ENCODE measurements at regions not wholly inside any gene's neighbourhood (a gene's known extent, or its start where the extent isn't known, plus 50 kb on each side); places are given as distances from the start of the nearest gene placed in this dataset.
A peak's percentile ranks its signal among the peaks of the same experiment; 100 is the strongest.

DNA sequence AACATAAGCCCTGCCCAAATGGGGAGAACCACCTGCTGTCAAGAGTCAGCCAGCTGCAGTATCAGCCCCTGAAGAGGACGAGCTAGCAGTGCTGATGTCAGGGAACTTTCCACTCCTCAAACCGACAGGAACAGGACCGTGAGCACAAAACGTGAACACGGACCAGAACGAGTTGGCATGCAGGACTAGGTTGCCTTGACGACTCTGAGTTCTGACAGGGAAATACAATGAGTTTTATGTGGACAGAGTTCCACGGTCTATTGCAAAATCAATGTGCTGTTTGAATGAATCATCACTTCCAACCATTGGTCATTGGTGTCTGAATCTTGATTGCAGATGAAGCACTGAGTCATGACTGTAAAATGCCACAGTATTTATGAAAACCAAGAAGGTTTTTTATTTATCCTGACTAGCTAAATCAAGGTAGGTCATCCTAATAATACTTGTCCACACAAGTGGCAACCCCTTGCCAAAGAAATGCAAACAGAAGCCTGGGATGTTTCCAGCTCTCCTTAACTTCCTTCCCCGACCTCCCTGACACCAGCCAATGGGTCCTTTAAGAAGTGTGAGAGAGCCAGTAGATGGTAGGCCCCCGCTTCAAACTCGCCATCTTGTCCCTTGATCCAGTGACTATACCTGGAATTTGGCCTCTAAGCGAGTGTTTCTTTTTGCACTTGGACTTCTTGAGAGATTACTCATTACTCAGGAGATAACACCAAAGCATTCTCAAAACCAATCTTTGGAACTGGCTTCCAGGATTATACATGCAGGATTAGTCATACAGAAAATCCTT is 119.6 kb downstream of the ASB7 start:
- DNase-seq: peak; percentile 97

- DNase-seq: no peak
Observed at GRCh38 chr15:100722551-100723314, 120.3 kb downstream of the ASB7 start.

GRCh38 chr15:100723315-100723801 is 121.0 kb downstream of the ASB7 start:
- no peak for DNase-seq

- peak; percentile 81 for DNase-seq
Observed at GRCh38 chr15:100725121-100726069, 123.0 kb downstream of the ASB7 start.

DNA sequence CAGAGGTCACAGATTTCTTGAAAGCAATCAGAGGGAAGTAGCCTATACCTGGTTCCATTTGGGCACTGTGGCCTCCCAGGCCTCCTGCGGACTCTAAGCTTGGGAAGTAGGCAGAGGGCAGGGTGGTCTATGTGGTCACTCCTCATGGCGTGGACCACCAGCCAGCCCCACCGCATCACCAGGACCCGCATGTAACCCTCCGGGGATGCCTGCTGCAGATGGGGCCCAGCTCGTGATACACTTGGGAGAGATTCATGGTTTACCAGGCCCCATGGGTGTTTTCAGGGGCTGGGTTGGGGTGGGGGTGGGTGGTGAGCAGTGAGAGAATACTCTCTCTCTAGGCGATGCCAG is 123.7 kb downstream of the ASB7 start:
- no peak for DNase-seq

GRCh38 chr15:100726421-100727190 is 124.2 kb downstream of the ASB7 start:
- peak; percentile 91 for DNase-seq

- DNase-seq: peak; percentile 49
Observed at GRCh38 chr15:100727291-100727851, 125.0 kb downstream of the ASB7 start.

GRCh38 chr15:100728371-100729201 is 126.2 kb downstream of the ASB7 start:
- no peak for DNase-seq

DNA sequence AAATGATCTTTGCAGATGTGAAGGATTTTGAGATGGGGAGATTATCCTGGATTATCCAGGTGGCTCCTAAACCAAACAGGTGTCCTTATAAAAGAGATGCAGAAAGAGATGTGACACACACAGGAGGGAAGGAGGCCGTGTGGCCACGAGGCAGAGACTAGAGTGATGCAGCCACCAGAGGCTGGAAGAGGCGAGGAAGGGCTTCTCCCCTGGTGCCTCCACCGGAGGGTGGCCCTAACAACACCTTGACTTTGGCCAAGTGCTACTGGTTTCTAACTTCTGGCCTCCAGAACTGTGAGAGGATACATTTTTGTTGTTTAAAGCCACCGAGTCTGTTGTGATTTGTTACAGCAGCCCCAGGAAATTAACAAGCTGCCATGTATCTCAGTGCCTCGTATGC is 127.1 kb downstream of the ASB7 start:
- no peak for DNase-seq

DNA sequence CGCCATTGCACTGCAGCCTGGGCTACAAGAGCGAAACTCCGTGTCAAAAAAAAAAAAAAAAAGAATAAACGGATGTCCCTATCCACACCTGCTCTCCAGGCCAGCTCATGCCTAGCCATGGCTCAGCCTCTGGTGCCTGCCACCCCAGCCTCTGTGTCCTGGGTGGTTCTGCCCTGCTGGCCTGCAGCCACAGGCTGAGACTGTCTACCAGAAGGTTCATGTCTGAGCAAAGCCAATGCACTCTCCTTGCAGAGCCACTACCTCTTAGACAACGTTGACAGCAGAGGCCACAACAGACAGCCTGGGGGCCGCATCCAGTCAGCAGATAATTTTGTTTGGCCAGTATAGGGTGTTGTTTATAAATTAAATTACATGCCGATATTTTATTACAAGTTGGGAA is 127.7 kb downstream of the ASB7 start:
- DNase-seq: no peak

GRCh38 chr15:100730655-100731266 is 128.4 kb downstream of the ASB7 start:
- no peak for DNase-seq

DNA sequence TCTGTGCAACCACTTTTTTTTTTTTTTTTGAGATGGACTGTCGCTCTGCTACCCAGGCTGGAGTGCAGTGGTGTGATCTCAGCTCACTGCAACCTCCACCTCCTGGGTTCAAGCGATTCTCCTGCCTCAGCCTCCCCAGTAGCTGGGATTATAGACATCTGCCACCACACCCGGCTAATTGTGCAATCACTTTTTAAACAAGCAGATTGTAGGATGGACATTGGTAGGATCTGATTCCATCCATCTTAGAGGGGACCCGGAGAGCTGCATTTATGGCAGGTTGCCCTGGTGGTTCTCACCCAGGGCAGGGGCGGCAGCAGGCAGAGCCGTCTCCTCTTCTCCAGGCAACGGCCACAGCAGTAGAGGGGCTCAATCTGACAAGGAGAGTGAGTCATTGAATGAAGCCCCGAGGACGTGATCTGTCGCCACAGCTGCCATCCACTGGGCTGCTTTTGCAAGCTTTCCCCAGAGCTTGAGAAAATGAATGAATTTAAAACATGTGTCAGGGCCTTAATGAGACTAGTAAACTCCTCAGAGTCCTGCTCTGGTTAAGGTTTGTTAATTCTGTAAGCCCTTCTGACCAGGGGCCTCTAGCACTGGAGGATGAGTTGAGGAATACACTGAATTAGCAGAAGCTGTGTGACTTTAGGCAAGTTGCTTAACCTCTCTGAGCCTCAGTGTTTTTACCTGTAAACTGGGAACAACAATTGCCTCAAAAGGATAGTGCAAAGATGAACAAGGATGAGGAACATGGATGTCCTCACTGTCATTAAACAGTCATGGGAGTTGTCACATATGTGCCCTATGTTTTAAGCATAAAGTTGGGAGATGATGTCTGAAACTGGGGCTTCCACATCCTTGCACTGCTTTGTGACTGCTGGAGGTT is 129.1 kb downstream of the ASB7 start:
- peak; percentile 58 for DNase-seq

DNA sequence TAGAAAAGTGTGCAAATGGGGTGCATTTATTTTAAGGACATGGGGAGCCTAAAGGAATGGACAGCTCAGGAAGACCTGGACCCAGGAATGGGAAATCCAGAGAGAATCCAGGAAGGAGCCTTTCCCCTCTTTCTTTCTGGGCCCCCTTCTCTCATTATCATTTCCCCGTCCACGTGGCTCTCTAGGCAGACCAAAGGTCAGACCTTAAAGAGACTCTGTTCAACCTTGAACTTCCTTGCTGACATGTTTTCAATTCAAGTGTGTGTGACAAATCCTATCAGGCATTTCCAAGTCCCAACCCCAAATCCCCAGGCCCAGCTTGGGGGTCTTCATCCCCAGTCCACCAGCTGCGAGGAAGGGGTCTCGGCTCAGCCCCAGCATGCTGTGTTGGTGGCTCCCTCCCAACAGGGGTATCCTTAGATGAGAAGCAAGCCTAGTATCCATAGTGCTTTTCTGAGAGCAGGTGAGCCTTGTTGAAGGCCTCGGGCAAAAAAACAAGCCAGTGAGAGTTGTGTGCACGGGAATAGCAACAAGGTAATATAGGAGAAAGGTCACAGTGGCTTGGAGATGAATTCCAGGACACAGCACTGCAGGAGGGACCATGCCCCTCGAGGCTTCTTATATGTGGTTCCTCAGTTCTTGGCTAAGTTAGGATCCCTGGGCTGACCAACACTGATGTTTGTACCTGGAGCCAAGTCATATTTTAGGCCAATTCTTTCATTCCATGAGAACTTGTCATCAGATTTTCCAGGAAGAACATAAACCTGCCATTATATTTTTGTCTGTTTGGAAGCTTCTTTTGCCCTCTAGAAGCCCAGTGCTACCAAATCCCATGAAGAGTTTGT is 130.0 kb downstream of the ASB7 start:
- peak; percentile 31 for DNase-seq

- peak; percentile 88 for DNase-seq
Observed at GRCh38 chr15:100733101-100733842, 130.9 kb downstream of the ASB7 start.

DNA sequence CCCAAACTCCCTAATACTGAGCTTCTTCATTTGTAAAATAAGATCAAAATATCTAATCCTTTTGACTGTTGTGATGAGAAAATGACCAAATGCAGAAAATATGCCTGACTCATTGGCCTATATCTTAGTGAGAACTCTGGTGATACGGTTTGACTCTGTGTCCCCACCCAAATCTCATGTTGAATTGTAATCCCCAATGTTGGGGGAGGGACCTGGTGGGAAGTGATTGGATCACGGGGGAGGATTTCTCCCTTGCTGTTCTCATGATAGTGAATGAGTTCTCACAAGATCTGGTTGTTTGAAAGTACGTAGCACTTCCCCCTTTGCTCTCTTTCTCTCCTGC is 131.4 kb downstream of the ASB7 start:
- peak; percentile 87 for DNase-seq

DNA sequence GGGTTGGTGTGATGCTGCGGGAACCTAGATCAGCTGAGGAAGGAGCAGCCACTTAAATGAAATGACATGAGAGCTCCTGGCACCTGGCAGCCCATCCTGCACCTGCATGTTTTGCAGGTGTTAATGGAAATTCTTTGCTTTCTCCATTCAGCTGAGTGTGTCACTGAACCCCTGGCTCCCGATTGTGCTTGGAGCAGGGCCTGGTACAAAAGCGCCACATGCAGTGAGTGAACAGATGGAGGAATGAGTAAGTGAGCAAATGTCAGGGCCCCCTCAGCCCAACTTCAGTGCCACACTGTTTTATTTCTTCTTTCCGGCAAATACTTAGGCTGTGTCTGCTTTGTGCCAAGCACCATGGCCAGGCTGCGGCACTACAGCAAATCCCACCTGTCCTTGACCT is 132.2 kb downstream of the ASB7 start:
- no peak for DNase-seq

Measured in fibroblast of skin of back (primary cell).